Stimulated activated CD8-positive, alpha-beta memory T cell treated with anti-CD3 and anti-CD28 coated beads, Interleukin-4, amount 100 ng/mL, for 48 hours (primary cell): ENCODE measurements at regions not wholly inside any gene's neighbourhood (a gene's known extent, or its start where the extent isn't known, plus 50 kb on each side); places are given as distances from the start of the nearest gene placed in this dataset.

ENCODE experiments used
- DNase-seq: peaks from one replicate; pipeline ENCODE4 v3.0.0-alpha.2; 2020

GRCh38 chr2:18122544-18123210 lies 244.2 kb downstream of the KCNS3 start:
- DNase-seq, result no peak

- no peak for DNase-seq
Observed at GRCh38 chr2:18119883-18120282, 241.4 kb downstream of the KCNS3 start.

GRCh38 chr2:18118703-18119102 lies 240.2 kb downstream of the KCNS3 start:
- DNase-seq, result no peak

GRCh38 chr2:18117592-18117991 lies 239.1 kb downstream of the KCNS3 start:
- peak; percentile 23 for DNase-seq

- DNase-seq, result no peak
Observed at GRCh38 chr2:18110222-18110621, 231.8 kb downstream of the KCNS3 start.

GRCh38 chr2:18106841-18107240 lies 228.4 kb downstream of the KCNS3 start:
- no peak for DNase-seq

GRCh38 chr2:18105929-18106328 lies 227.5 kb downstream of the KCNS3 start:
- no peak for DNase-seq

GRCh38 chr2:18104595-18105224 lies 226.2 kb downstream of the KCNS3 start:
- no peak for DNase-seq

GRCh38 chr2:18096836-18097405 lies 218.5 kb downstream of the KCNS3 start:
- DNase-seq, result no peak

GRCh38 chr2:18094277-18094676 lies 215.8 kb downstream of the KCNS3 start:
- DNase-seq, result no peak

- DNase-seq, result no peak
Observed at GRCh38 chr2:18093196-18093595, 214.7 kb downstream of the KCNS3 start.

- DNase-seq, result no peak
Observed at GRCh38 chr2:18092760-18093159, 214.3 kb downstream of the KCNS3 start.

- no peak for DNase-seq
Observed at GRCh38 chr2:18085593-18085992, 207.1 kb downstream of the KCNS3 start.

- DNase-seq, result no peak
Observed at GRCh38 chr2:18084376-18084775, 205.9 kb downstream of the KCNS3 start.

GRCh38 chr2:18083806-18084205 lies 205.3 kb downstream of the KCNS3 start:
- no peak for DNase-seq

GRCh38 chr2:18078216-18078615 lies 199.7 kb downstream of the KCNS3 start:
- DNase-seq, result no peak

GRCh38 chr2:18077704-18078103 lies 199.2 kb downstream of the KCNS3 start:
- DNase-seq, result no peak

GRCh38 chr2:18077231-18077630 lies 198.8 kb downstream of the KCNS3 start:
- no peak for DNase-seq

- no peak for DNase-seq
Observed at GRCh38 chr2:18074476-18074875, 196.0 kb downstream of the KCNS3 start.

GRCh38 chr2:18073601-18074000 lies 195.1 kb downstream of the KCNS3 start:
- DNase-seq, result no peak

- no peak for DNase-seq
Observed at GRCh38 chr2:18067588-18068384, 189.3 kb downstream of the KCNS3 start.

- DNase-seq, result no peak
Observed at GRCh38 chr2:18066894-18067293, 188.4 kb downstream of the KCNS3 start.

GRCh38 chr2:18066066-18066465 lies 187.6 kb downstream of the KCNS3 start:
- no peak for DNase-seq

GRCh38 chr2:18065249-18065648 lies 186.8 kb downstream of the KCNS3 start:
- DNase-seq, result no peak
